SK-N-SH (cell line): ENCODE measurements at regions not wholly inside any gene's neighbourhood (a gene's known extent, or its start where the extent isn't known, plus 50 kb on each side); places are given as distances from the start of the nearest gene placed in this dataset.
A peak's percentile ranks its signal among the peaks of the same experiment; 100 is the strongest.

Source experiments
- CTCF ChIA-PET: fragments of 300-600, 350-600 bp; formaldehyde crosslinking; extraction: SDS; loops from one replicate; lab custom pipeline; 2021; lab: Yijun Ruan, JAX
- POLR2A ChIA-PET: fragments of 350-600 bp; sonication (Branson Sonifier 250); formaldehyde crosslinking; extraction: SDS; loops from one replicate; lab custom pipeline; 2020; ENCODE audit warnings: antibody characterized with exemption, inconsistent platforms; lab: Yijun Ruan, JAX
- DNase-seq: peaks from one replicate; pipeline ENCODE4 v3.0.0; 2012
- H2AFZ ChIP-seq: fragments of 200-600 bp; sonication (generic); 2 replicates; pipeline ENCODE4 v1.8.1; 2016; ENCODE audit warnings: antibody characterized with exemption, mild to moderate bottlenecking, low read depth
- H3F3A ChIP-seq: fragments of 200-600 bp; sonication (generic); replicated peaks from 2 replicates; pipeline ENCODE3; 2016; ENCODE audit warnings: antibody characterized with exemption, mild to moderate bottlenecking; ENCODE audit not compliant: insufficient read depth
- H3K27ac ChIP-seq, 2 experiments: fragments of 200-500 bp in 1 of 2; fragments of 200-600 bp in 1 of 2; sonication (Bioruptor generic) in 1 of 2; sonication (generic), shearing (Covaris generic) in 1 of 2; 2 replicates each; pipeline versions ENCODE4 v1.5.1 to v1.6.1; 2014 to 2016; ENCODE audit warnings: low read depth in 2 of 2, inconsistent platforms in 1 of 2, low read length in 1 of 2, mild to moderate bottlenecking in 1 of 2, mixed read lengths in 1 of 2
- H3K27me3 ChIP-seq: fragments of 200-600 bp; sonication (generic), shearing (Covaris generic); 2 replicates; pipeline ENCODE4 v1.6.1; 2016; ENCODE audit warnings: mixed run types; ENCODE audit not compliant: insufficient read depth
- H3K36me3 ChIP-seq, 2 experiments: fragments of 200-500 bp in 1 of 2; fragments of 200-600 bp in 1 of 2; sonication (Bioruptor generic) in 1 of 2; sonication (generic) in 1 of 2; replicated peaks in 1 of 2; 2 replicates each; pipeline versions ENCODE3 to v1.5.1; 2014 to 2016; ENCODE audit warnings: low read length in 1 of 2, mild to moderate bottlenecking in 1 of 2; ENCODE audit not compliant: insufficient read depth in 2 of 2, control insufficient read depth in 1 of 2
- H3K4me1 ChIP-seq, 2 experiments: fragments of 200-500 bp in 1 of 2; fragments of 200-600 bp in 1 of 2; sonication (Bioruptor generic) in 1 of 2; sonication (generic), shearing (Covaris generic) in 1 of 2; 2 replicates each; pipeline versions ENCODE4 v1.5.1 to v1.6.1; 2014 to 2016; ENCODE audit warnings: low read depth in 1 of 2, low read length in 1 of 2, mixed run types in 1 of 2; ENCODE audit not compliant: insufficient read depth in 2 of 2, control insufficient read depth in 1 of 2
- H3K4me2 ChIP-seq: fragments of 200-600 bp; sonication (generic), shearing (Covaris generic); 2 replicates; pipeline ENCODE4 v1.6.1; 2017; ENCODE audit warnings: mixed run types
- H3K4me3 ChIP-seq, 2 experiments: fragments of 200-500 bp in 1 of 2; fragments of 200-600 bp in 1 of 2; sonication (Bioruptor generic) in 1 of 2; sonication (generic), shearing (Covaris generic) in 1 of 2; 2 replicates each; pipeline versions ENCODE4 v1.5.1 to v1.8.1; 2014 to 2016; ENCODE audit warnings: low read depth in 2 of 2, inconsistent platforms in 1 of 2, low read length in 1 of 2, mild to moderate bottlenecking in 1 of 2, mixed read lengths in 1 of 2, moderate library complexity in 1 of 2
- H3K79me2 ChIP-seq: fragments of 200-600 bp; sonication (generic); 2 replicates; pipeline ENCODE4 v1.8.1; 2017; ENCODE audit warnings: mild to moderate bottlenecking; ENCODE audit not compliant: insufficient read depth
- H3K9ac ChIP-seq: fragments of 200-600 bp; sonication (generic); 2 replicates; pipeline ENCODE4 v1.6.1; 2017; ENCODE audit warnings: mixed run types
- H3K9me2 ChIP-seq: fragments of 200-600 bp; sonication (generic); 2 replicates; pipeline ENCODE4 v1.6.1; 2017; ENCODE audit warnings: mixed run types
- H3K9me3 ChIP-seq: fragments of 200-600 bp; sonication (generic); 2 replicates; pipeline ENCODE4 v1.6.1; 2017; ENCODE audit warnings: mixed run types, mild to moderate bottlenecking, moderate library complexity
- H4K20me1 ChIP-seq: fragments of 200-600 bp; sonication (generic); 2 replicates; pipeline ENCODE4 v1.6.1; 2017; ENCODE audit warnings: mild to moderate bottlenecking, mixed run types; ENCODE audit not compliant: insufficient read depth
- CHD2 ChIP-seq: fragments of 150-350 bp; IDR thresholded peaks from 2 replicates; pipeline ENCODE4 v1.6.1; 2018; ENCODE audit warnings: low read length; ENCODE audit not compliant: partially characterized antibody
- ELF1 ChIP-seq: IDR thresholded peaks from 2 replicates; pipeline ENCODE4 v1.4.0; 2012
- EZH2phosphoT487 ChIP-seq: fragments of 200-600 bp; sonication (generic); IDR thresholded peaks from 2 replicates; pipeline ENCODE4 v1.6.1; 2017; ENCODE audit warnings: low read depth, mixed run types, mild to moderate bottlenecking, antibody characterized with exemption, moderate library complexity, borderline replicate concordance
- FOSL2 ChIP-seq: IDR thresholded peaks from 2 replicates; pipeline ENCODE4 v1.4.0; 2012; ENCODE audit warnings: low read depth, mild to moderate bottlenecking, moderate library complexity, borderline replicate concordance
- GABPA ChIP-seq: IDR thresholded peaks from 2 replicates; pipeline ENCODE4 v1.4.0; 2012; ENCODE audit warnings: low read depth, mild to moderate bottlenecking
- GATA2 ChIP-seq: sonication (generic); formaldehyde crosslinking; IDR thresholded peaks from 2 replicates; pipeline ENCODE4 v1.5.0; 2020; ENCODE audit warnings: mild to moderate bottlenecking, missing genetic modification reagents
- MEF2A ChIP-seq: IDR thresholded peaks from 2 replicates; pipeline ENCODE4 v1.4.0; 2012; ENCODE audit warnings: low read depth, borderline replicate concordance
- MXI1 ChIP-seq: IDR thresholded peaks from 2 replicates; pipeline ENCODE4 v1.6.1; 2012; ENCODE audit warnings: mild to moderate bottlenecking, low read depth, low read length, improper control_type of control experiment
- NRF1 ChIP-seq: IDR thresholded peaks from 2 replicates; pipeline ENCODE4 v1.6.1; 2012; ENCODE audit warnings: low read depth, mild to moderate bottlenecking, low read length
- RCOR1 ChIP-seq: fragments of 150-350 bp; IDR thresholded peaks from 2 replicates; pipeline ENCODE4 v1.6.1; 2017; ENCODE audit warnings: antibody characterized with exemption, low read length
- RFX5 ChIP-seq: IDR thresholded peaks from 2 replicates; pipeline ENCODE4 v1.6.1; 2012; ENCODE audit warnings: mild to moderate bottlenecking, improper control_type of control experiment, low read length
- RXRA ChIP-seq: IDR thresholded peaks from 2 replicates; pipeline ENCODE4 v1.4.0; 2012; ENCODE audit warnings: low read depth, mild to moderate bottlenecking, borderline replicate concordance
- SIN3A ChIP-seq: IDR thresholded peaks from 2 replicates; pipeline ENCODE4 v1.6.1; 2012; ENCODE audit warnings: low read depth, mild to moderate bottlenecking, low read length, moderate library complexity, borderline replicate concordance
- SMC3 ChIP-seq: IDR thresholded peaks from 2 replicates; pipeline ENCODE4 v1.6.1; 2012; ENCODE audit warnings: low read depth, low read length, improper control_type of control experiment
- TCF12 ChIP-seq: IDR thresholded peaks from 2 replicates; pipeline ENCODE4 v1.4.0; 2012
- YY1 ChIP-seq: IDR thresholded peaks from 2 replicates; pipeline ENCODE4 v1.4.0; 2012; ENCODE audit warnings: low read depth, mild to moderate bottlenecking
- WGBS: methylation state at CpG from one replicate; pipeline ENCODE4 v1.1.6; 2017; ENCODE audit warnings: low lambda C conversion rate; 5-methylcytosine and 5-hydroxymethylcytosine counted together
- TF ChIP-seq, protein P1 (sequence below): IDR thresholded peaks from 2 replicates; pipeline ENCODE4 v1.4.0; 2012; ENCODE audit warnings: low read depth, borderline replicate concordance
- TF ChIP-seq, protein P2 (sequence below): IDR thresholded peaks from 2 replicates; pipeline ENCODE4 v1.4.0; 2012; ENCODE audit warnings: low read depth, borderline replicate concordance
- TF ChIP-seq, protein P3 (sequence below): IDR thresholded peaks from 2 replicates; pipeline ENCODE4; 2012

GRCh38 chr5:164763206-164763605, 1257.8 kb downstream of the MAT2B start:
- Histone ChIP-seq H3K36me3 (no peaks in the 10 kb centered on the region), H3K4me3 (no peak overlapping the region), H3K79me2 (no peaks in the 10 kb centered on the region), H3K27ac (no peak overlapping the region), H3K9me3 (no peaks in the 10 kb centered on the region), H4K20me1 (no peaks in the 10 kb centered on the region), H2AFZ (no peak overlapping the region), H3K4me2 (no peak overlapping the region), H3K27me3 (no peaks in the 10 kb centered on the region), H3K9ac (no peak overlapping the region), H3F3A (no peaks in the 10 kb centered on the region), H3K4me1 (no peaks in the 10 kb centered on the region; a peak in 1 of 4 replicates), H3K9me2 (no peaks in the 10 kb centered on the region)
- ChIA-PET CTCF (interaction anchor here (0.6 kb wide), 1 partner anchor 578 kb away, joined by 3 read pairs; no protein-coding TSS in a partner anchor), POLR2A (no interaction called here)
- WGBS = 50% methylated on average over 2 of the region's 2 CpGs
- peak; percentile 41; the same call in 1 of the 2 replicates for TF ChIP-seq RCOR1
- TF ChIP-seq SMC3 = no peak
- DNase-seq = no peak

DNA sequence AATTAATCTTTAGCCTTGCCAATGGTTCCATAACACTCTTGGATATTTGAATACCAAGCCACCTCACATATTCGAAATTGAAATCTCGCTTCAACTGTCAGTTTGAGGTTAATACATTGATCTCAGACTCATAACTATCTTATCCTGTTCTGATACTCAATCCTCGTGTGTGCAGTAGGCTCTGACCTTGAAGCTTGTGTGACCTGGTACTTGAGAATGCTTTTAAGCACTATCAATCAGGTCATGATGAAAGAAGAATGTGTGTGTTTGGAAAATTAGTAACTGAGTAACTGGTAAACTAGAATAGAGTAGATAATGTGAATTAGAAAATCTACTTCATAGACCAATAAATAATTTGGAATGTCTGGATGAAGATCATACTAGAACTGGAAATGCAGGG, 1266.7 kb downstream of the MAT2B start:
- Histone ChIP-seq H3F3A (no peaks in the 10 kb centered on the region), H3K9me3 (no peaks in the 10 kb centered on the region), H3K9me2 (no peaks in the 10 kb centered on the region), H3K27ac (no peak overlapping the region), H3K4me1 (no peaks in the 10 kb centered on the region), H3K4me3 (no peak overlapping the region), H3K4me2 (no peak overlapping the region)
- ChIA-PET POLR2A (no interaction called here), CTCF (no interaction called here)
- 14% methylated on average over 3 of the region's 3 CpGs for WGBS
- TF ChIP-seq RCOR1 = no peak
- TF ChIP-seq, all 33 proteins: peak for 0
- no peak for DNase-seq
- Histone ChIP-seq H3K36me3 (no peaks in the 10 kb centered on the region), H3K27me3 (no peaks in the 10 kb centered on the region), H3K9ac (no peak overlapping the region), H3K79me2 (no peaks in the 10 kb centered on the region), H4K20me1 (no peaks in the 10 kb centered on the region), H2AFZ (no peak overlapping the region)

DNA sequence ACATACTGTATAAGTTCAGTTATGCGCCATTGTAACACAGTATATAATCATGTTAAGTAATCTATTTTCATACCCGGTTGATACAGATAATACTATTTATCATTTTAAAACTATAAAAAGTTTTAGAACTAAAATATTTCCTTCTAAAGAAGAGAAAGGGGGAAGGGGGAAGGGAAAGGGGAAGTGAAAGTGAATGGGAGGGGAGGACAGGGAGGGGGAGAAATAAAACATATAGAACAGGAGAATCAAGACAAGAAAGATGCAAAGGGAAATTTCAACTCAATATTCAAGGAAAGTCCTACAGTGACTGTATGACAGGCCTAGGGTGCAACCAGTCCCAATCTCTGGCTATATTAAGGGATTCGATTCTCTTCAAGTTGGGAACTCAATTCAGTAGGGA, 1278.8 kb downstream of the MAT2B start:
- H2AFZ ChIP-seq = no peak overlapping the region
- H3F3A ChIP-seq = no peaks in the 10 kb centered on the region
- no peaks in the 10 kb centered on the region for H4K20me1 ChIP-seq
- ChIA-PET POLR2A (no interaction called here), CTCF (no interaction called here)
- no peaks in the 10 kb centered on the region for H3K9me2 ChIP-seq
- H3K36me3 ChIP-seq = no peaks in the 10 kb centered on the region
- no peaks in the 10 kb centered on the region for H3K27me3 ChIP-seq
- DNase-seq = no peak
- 57% methylated on average over 3 of the region's 3 CpGs for WGBS
- no peak overlapping the region for H3K4me3 ChIP-seq
- no peaks in the 10 kb centered on the region for H3K4me1 ChIP-seq
- no peak overlapping the region for H3K9ac ChIP-seq
- H3K79me2 ChIP-seq = no peaks in the 10 kb centered on the region
- H3K9me3 ChIP-seq = 0 out of 2 replicates have a peak, but pooled peaks cover 5% of the 10 kb centered on the region
- no peak overlapping the region for H3K27ac ChIP-seq
- TF ChIP-seq SIN3A = no peak
- TF ChIP-seq, protein P1, sequence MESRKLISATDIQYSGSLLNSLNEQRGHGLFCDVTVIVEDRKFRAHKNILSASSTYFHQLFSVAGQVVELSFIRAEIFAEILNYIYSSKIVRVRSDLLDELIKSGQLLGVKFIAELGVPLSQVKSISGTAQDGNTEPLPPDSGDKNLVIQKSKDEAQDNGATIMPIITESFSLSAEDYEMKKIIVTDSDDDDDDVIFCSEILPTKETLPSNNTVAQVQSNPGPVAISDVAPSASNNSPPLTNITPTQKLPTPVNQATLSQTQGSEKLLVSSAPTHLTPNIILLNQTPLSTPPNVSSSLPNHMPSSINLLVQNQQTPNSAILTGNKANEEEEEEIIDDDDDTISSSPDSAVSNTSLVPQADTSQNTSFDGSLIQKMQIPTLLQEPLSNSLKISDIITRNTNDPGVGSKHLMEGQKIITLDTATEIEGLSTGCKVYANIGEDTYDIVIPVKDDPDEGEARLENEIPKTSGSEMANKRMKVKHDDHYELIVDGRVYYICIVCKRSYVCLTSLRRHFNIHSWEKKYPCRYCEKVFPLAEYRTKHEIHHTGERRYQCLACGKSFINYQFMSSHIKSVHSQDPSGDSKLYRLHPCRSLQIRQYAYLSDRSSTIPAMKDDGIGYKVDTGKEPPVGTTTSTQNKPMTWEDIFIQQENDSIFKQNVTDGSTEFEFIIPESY = no peak
- TF ChIP-seq, protein P2, sequence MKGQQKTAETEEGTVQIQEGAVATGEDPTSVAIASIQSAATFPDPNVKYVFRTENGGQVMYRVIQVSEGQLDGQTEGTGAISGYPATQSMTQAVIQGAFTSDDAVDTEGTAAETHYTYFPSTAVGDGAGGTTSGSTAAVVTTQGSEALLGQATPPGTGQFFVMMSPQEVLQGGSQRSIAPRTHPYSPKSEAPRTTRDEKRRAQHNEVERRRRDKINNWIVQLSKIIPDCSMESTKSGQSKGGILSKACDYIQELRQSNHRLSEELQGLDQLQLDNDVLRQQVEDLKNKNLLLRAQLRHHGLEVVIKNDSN = no peak
- no peak for TF ChIP-seq CHD2
- TF ChIP-seq NRF1 = no peak
- no peak for TF ChIP-seq SMC3
- no peak for TF ChIP-seq MEF2A
- TF ChIP-seq GATA2 (CRISPR knock-in tag) = no peak
- no peak for TF ChIP-seq RFX5
- no peak for TF ChIP-seq MXI1
- no peak for TF ChIP-seq TCF12
- no peak for TF ChIP-seq ELF1
- TF ChIP-seq GABPA = no peak
- no peak for TF ChIP-seq EZH2phosphoT487
- no peak for TF ChIP-seq YY1
- TF ChIP-seq RXRA = no peak
- no peak for TF ChIP-seq RCOR1
- TF ChIP-seq, protein P3, sequence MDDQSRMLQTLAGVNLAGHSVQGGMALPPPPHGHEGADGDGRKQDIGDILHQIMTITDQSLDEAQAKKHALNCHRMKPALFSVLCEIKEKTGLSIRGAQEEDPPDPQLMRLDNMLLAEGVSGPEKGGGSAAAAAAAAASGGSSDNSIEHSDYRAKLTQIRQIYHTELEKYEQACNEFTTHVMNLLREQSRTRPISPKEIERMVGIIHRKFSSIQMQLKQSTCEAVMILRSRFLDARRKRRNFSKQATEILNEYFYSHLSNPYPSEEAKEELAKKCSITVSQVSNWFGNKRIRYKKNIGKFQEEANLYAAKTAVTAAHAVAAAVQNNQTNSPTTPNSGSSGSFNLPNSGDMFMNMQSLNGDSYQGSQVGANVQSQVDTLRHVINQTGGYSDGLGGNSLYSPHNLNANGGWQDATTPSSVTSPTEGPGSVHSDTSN = no peak
- TF ChIP-seq FOSL2 = no peak
- H3K4me2 ChIP-seq = no peak overlapping the region
